ENCODE measurements at regions not wholly inside any gene's neighbourhood (a gene's known extent, or its start where the extent isn't known, plus 50 kb on each side); places are given as distances from the start of the nearest gene placed in this dataset.

DNA sequence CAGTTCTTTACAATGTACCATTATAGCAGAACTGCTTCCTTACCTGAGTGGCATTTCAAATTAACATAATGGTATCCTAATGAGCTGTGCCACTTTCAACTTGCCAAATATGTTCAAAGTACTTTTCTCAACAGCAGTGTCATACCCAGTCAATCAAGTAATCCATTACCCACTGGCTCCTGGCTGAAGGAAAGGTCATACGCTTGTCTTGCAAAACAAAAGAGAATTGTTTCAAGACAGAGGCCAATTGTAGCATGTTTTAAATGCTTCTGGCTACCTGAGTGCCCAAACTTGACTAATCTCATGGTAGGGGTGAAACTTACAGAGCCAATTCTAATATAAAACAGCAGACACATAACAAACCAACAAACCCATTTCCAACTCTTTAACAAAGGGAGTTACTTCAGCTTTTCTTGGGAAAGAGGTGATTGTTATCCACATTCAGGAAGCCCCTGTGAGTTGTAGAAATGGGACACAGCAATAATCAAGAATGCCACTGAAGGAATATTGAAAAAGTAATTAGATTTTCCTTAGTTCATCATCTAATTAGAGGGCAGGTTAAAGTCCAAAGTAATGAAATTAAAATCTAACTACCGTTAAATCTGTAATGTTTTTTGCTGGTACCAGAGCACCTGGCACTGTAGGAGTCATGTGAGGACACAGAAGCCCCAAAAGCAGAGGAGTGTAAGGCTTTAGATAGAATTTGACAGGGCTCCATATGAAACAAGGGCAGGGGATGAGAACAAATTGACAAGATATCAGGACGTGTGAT is 241.9 kb downstream of the RWDD3 start:
- H3K9me3 ChIP-seq (ENCODE audit: insufficient read depth, low read length) = no peaks in the 10 kb centered on the region
- no peak overlapping the region for H2AFZ ChIP-seq (ENCODE audit: low read depth, low read length, severe bottlenecking)
- H3K27me3 ChIP-seq (ENCODE audit: low read length) = no peaks in the 10 kb centered on the region
- H3K36me3 ChIP-seq (ENCODE audit: low read length) = no peaks in the 10 kb centered on the region
- no peak overlapping the region for H3K4me2 ChIP-seq (ENCODE audit: low read depth, low read length, poor library complexity, severe bottlenecking)
- no peaks in the 10 kb centered on the region for H3K9me2 ChIP-seq (replicated peaks; ENCODE audit: insufficient read depth, low read length)
- no peak overlapping the region for H3K9ac ChIP-seq (ENCODE audit: low read length)
- no peaks in the 10 kb centered on the region for H3F3A ChIP-seq (ENCODE audit: insufficient read depth)
- no peak overlapping the region for H3K4me3 ChIP-seq (ENCODE audit: insufficient read depth, low read length, poor library complexity, severe bottlenecking)
- no peaks in the 10 kb centered on the region for H3K79me2 ChIP-seq (ENCODE audit: insufficient read depth, low read length)
- H3K27ac ChIP-seq (ENCODE audit: low read depth, low read length) = no peak overlapping the region
- no peak for TF ChIP-seq EZH2phosphoT487 (conservative IDR thresholded peaks at IDR 0.05; ENCODE audit: low read length)
- H4K20me1 ChIP-seq (ENCODE audit: low read depth, low read length) = no peaks in the 10 kb centered on the region

DNA sequence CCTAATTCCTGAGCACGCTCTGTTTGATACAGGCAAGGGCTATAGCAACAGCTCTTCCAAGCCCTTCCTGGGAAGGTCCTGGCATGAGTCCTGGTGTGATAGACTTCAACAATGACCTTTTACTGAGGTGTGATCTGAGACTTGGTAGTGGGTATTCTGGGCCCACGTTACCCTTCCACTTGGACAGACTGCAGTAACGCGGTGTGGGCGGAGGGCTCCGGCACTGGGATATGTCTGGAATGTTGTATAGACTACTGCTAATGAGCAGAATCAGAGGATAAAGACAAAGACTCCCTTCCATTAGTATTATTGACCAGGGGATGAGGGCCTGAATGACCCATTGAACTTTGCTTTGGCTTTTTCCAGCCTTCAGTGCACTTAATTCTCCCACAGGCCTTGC is 262.3 kb downstream of the RWDD3 start:
- H3K4me2 ChIP-seq (ENCODE audit: low read depth, low read length, poor library complexity, severe bottlenecking) = no peak overlapping the region
- H3K79me2 ChIP-seq (ENCODE audit: insufficient read depth, low read length) = no peaks in the 10 kb centered on the region

DNA sequence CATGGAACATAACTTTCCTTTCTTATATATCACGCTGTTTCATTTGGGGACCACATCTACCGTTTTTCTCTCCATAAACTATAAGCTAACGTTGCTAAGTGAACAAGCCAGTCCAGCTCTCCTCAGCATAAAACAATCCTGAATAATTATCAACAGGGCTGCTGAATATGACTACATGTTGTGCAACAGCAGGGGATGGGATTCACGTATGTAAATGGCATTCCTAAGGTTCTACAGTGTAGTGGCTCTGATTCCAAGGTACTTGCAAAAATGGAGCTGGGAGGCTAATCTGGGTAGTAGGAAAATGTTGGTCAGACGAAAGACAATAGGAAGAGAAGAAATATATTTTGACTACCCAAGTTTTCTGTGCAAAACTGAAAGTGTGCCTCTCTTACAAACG is 262.8 kb downstream of the RWDD3 start:
- H3K79me2 ChIP-seq (ENCODE audit: insufficient read depth, low read length) = no peaks in the 10 kb centered on the region
- no peaks in the 10 kb centered on the region for H4K20me1 ChIP-seq (ENCODE audit: low read depth, low read length)
- no peak overlapping the region for H3K4me2 ChIP-seq (ENCODE audit: low read depth, low read length, poor library complexity, severe bottlenecking)
- H3K9me3 ChIP-seq (ENCODE audit: insufficient read depth, low read length) = no peaks in the 10 kb centered on the region
- TF ChIP-seq EZH2phosphoT487 (conservative IDR thresholded peaks at IDR 0.05; ENCODE audit: low read length) = no peak
- TF ChIP-seq, protein P1, sequence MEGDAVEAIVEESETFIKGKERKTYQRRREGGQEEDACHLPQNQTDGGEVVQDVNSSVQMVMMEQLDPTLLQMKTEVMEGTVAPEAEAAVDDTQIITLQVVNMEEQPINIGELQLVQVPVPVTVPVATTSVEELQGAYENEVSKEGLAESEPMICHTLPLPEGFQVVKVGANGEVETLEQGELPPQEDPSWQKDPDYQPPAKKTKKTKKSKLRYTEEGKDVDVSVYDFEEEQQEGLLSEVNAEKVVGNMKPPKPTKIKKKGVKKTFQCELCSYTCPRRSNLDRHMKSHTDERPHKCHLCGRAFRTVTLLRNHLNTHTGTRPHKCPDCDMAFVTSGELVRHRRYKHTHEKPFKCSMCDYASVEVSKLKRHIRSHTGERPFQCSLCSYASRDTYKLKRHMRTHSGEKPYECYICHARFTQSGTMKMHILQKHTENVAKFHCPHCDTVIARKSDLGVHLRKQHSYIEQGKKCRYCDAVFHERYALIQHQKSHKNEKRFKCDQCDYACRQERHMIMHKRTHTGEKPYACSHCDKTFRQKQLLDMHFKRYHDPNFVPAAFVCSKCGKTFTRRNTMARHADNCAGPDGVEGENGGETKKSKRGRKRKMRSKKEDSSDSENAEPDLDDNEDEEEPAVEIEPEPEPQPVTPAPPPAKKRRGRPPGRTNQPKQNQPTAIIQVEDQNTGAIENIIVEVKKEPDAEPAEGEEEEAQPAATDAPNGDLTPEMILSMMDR (IDR thresholded peaks at IDR 0.05; ENCODE audit: insufficient read depth, low read length, poor library complexity, severe bottlenecking) = no peak
- no peak overlapping the region for H3K27ac ChIP-seq (ENCODE audit: low read depth, low read length)
- H3K9ac ChIP-seq (ENCODE audit: low read length) = no peak overlapping the region
- H3K9me2 ChIP-seq (replicated peaks; ENCODE audit: insufficient read depth, low read length) = no peaks in the 10 kb centered on the region
- no peaks in the 10 kb centered on the region for H3F3A ChIP-seq (ENCODE audit: insufficient read depth)
- H3K36me3 ChIP-seq (ENCODE audit: low read length) = no peaks in the 10 kb centered on the region
- no peaks in the 10 kb centered on the region for H3K27me3 ChIP-seq (ENCODE audit: low read length)
- no peak overlapping the region for H3K4me3 ChIP-seq (ENCODE audit: insufficient read depth, low read length, poor library complexity, severe bottlenecking)
- no peak overlapping the region for H2AFZ ChIP-seq (ENCODE audit: low read depth, low read length, severe bottlenecking)

More for the DNA sequence above, 262.3 kb downstream of the RWDD3 start:
- TF ChIP-seq, protein P1 (IDR thresholded peaks at IDR 0.05; ENCODE audit: insufficient read depth, low read length, poor library complexity, severe bottlenecking) = no peak
- TF ChIP-seq EZH2phosphoT487 (conservative IDR thresholded peaks at IDR 0.05; ENCODE audit: low read length) = no peak
- Histone ChIP-seq H3K9me2 (replicated peaks; ENCODE audit: insufficient read depth, low read length) (no peaks in the 10 kb centered on the region), H3K36me3 (ENCODE audit: low read length) (no peaks in the 10 kb centered on the region), H3K27ac (ENCODE audit: low read depth, low read length) (no peak overlapping the region), H2AFZ (ENCODE audit: low read depth, low read length, severe bottlenecking) (no peak overlapping the region), H4K20me1 (ENCODE audit: low read depth, low read length) (no peaks in the 10 kb centered on the region), H3K9me3 (ENCODE audit: insufficient read depth, low read length) (no peaks in the 10 kb centered on the region), H3K9ac (ENCODE audit: low read length) (no peak overlapping the region), H3K4me3 (ENCODE audit: insufficient read depth, low read length, poor library complexity, severe bottlenecking) (no peak overlapping the region), H3K27me3 (ENCODE audit: low read length) (no peaks in the 10 kb centered on the region), H3F3A (ENCODE audit: insufficient read depth) (no peaks in the 10 kb centered on the region)

DNA sequence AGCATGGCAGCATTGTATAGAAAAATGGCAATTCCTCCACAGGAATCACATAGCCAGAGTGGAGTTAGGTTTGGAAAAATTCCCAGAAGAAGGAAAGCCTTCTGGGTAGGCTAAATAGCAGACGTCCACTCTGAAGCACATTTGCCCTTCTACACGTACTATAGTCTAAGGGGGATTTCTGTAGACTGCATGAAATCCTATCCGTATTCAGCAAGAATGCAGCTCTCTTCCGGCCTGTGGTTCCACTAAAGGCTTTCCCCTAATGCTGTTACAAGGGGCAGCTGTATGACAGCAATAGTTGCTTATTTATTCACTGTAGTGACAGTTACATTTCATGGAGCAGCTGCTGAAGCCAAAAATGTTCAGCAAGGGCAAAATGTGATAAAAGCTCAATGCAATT is 263.6 kb downstream of the RWDD3 start:
- Histone ChIP-seq H3K4me2 (ENCODE audit: low read depth, low read length, poor library complexity, severe bottlenecking) (no peak overlapping the region), H3K9me2 (replicated peaks; ENCODE audit: insufficient read depth, low read length) (no peaks in the 10 kb centered on the region), H3K9ac (ENCODE audit: low read length) (no peak overlapping the region), H3F3A (ENCODE audit: insufficient read depth) (no peaks in the 10 kb centered on the region), H2AFZ (ENCODE audit: low read depth, low read length, severe bottlenecking) (no peak overlapping the region), H3K27me3 (ENCODE audit: low read length) (no peaks in the 10 kb centered on the region), H3K4me3 (ENCODE audit: insufficient read depth, low read length, poor library complexity, severe bottlenecking) (no peak overlapping the region), H4K20me1 (ENCODE audit: low read depth, low read length) (no peaks in the 10 kb centered on the region), H3K79me2 (ENCODE audit: insufficient read depth, low read length) (no peaks in the 10 kb centered on the region), H3K27ac (ENCODE audit: low read depth, low read length) (no peak overlapping the region), H3K9me3 (ENCODE audit: insufficient read depth, low read length) (no peaks in the 10 kb centered on the region), H3K36me3 (ENCODE audit: low read length) (no peaks in the 10 kb centered on the region)
- TF ChIP-seq, protein P1 (IDR thresholded peaks at IDR 0.05; ENCODE audit: insufficient read depth, low read length, poor library complexity, severe bottlenecking) = no peak
- TF ChIP-seq EZH2phosphoT487 (conservative IDR thresholded peaks at IDR 0.05; ENCODE audit: low read length) = no peak
